Spinal cord (tissue), 9 donors: ENCODE measurements at regions not wholly inside any gene's neighbourhood (a gene's known extent, or its start where the extent isn't known, plus 50 kb on each side); places are given as distances from the start of the nearest gene placed in this dataset.

Experiments
- DNase-seq, 6 donors: peaks; one replicate each; pipeline versions ENCODE4 v3.0.0 to v3.0.0-alpha.2; 2013 to 2015; ENCODE audit warnings: low spot score in 6 of 6, low read depth in 4 of 6
- H3K27ac ChIP-seq: one replicate; pipeline ENCODE4 v1.5.1; 2013; ENCODE audit warnings: low read depth, low read length, control low read depth
- H3K27me3 ChIP-seq: one replicate; pipeline ENCODE4 v1.6.1; 2013; ENCODE audit warnings: low read length; ENCODE audit not compliant: control insufficient read depth, insufficient read depth
- H3K36me3 ChIP-seq: one replicate; pipeline ENCODE4 v1.6.1; 2013; ENCODE audit warnings: low read length; ENCODE audit not compliant: control insufficient read depth, insufficient read depth
- H3K4me1 ChIP-seq: one replicate; pipeline ENCODE4 v1.6.1; 2013; ENCODE audit warnings: low read length; ENCODE audit not compliant: control insufficient read depth, insufficient read depth
- H3K4me3 ChIP-seq: one replicate; pipeline ENCODE4 v1.5.1; 2013; ENCODE audit warnings: low read depth, low read length, control low read depth
- H3K9me3 ChIP-seq: one replicate; pipeline ENCODE4 v1.6.1; 2013; ENCODE audit warnings: low read length; ENCODE audit not compliant: control insufficient read depth, insufficient read depth
- WGBS: methylation state at CpG from one replicate; pipeline ENCODE4 v1.1.5; 2013; ENCODE audit warnings: missing lambda C conversion rate; ENCODE audit not compliant: insufficient coverage; 5-methylcytosine and 5-hydroxymethylcytosine counted together
- donor health status: healthy.

DNA sequence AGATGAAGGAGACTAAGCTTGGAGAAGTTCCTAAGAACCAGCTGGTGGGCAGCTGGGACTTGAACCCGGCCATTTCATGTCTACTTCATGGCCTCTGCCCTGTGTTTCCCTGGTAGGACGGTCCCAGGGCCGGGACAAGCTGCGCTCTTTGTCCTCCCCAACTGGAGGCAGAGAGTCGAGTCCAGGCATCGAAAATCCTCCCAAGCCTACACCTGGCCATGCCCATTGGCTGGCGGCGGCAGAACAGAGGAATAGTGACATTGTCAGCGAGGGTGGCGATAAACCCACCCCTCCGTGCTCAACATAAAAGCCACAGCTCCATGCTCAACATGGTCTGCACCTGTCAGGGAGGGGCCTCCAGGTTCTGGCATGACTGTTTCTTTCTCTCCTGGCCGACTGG, 77.7 kb downstream of the RBFOX3 start:
- H3K4me3 ChIP-seq: no peak overlapping the region
- DNase-seq: no peak
- peaks cover 37% of the 10 kb centered on the region for H3K4me1 ChIP-seq
- H3K27ac ChIP-seq: no peak overlapping the region
- no peaks in the 10 kb centered on the region for H3K9me3 ChIP-seq
- WGBS: 94% methylated on average over 8 of the region's 12 CpGs
- no peaks in the 10 kb centered on the region for H3K27me3 ChIP-seq
- H3K36me3 ChIP-seq: peaks cover 2% of the 10 kb centered on the region

DNA sequence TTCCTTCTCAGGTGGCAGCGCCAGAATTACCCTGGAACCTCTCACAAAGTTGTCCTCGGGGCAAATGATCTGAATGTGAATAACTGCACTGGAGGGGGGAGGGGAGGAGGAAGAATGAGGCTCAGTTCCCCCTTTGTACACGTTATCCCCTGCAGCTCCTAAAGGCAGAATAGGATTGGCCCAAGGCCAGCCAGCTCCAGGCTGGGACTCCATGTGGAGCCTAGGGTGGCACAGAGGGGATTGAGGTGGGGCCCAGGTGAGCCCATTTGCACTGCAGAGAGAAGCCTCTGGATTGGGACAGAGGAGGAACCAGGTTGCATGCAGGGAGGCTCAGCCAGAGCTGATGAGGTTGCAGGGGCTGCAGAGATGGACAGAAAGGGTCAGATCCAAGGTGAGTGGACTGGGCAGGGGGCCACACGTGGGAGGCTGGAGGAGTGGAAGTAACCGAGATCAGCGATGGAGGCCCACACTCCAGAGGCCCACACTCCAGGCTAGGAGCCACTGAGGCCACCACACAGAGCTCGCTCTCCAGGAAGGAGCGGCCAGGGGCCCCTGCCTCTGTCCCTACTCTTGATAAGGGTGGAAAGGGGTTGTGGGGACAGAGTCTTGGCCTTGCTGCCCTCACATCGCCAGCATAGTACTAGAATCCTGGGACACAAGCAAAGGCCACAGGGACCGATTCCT, 78.6 kb downstream of the RBFOX3 start:
- H3K9me3 ChIP-seq: no peaks in the 10 kb centered on the region
- no peaks in the 10 kb centered on the region for H3K27me3 ChIP-seq
- H3K4me3 ChIP-seq: no peak overlapping the region
- H3K4me1 ChIP-seq: peaks cover 37% of the 10 kb centered on the region
- H3K27ac ChIP-seq: no peak overlapping the region
- WGBS: 85% methylated on average over 5 of the region's 10 CpGs
- no peak for DNase-seq
- peaks cover 2% of the 10 kb centered on the region for H3K36me3 ChIP-seq

DNA sequence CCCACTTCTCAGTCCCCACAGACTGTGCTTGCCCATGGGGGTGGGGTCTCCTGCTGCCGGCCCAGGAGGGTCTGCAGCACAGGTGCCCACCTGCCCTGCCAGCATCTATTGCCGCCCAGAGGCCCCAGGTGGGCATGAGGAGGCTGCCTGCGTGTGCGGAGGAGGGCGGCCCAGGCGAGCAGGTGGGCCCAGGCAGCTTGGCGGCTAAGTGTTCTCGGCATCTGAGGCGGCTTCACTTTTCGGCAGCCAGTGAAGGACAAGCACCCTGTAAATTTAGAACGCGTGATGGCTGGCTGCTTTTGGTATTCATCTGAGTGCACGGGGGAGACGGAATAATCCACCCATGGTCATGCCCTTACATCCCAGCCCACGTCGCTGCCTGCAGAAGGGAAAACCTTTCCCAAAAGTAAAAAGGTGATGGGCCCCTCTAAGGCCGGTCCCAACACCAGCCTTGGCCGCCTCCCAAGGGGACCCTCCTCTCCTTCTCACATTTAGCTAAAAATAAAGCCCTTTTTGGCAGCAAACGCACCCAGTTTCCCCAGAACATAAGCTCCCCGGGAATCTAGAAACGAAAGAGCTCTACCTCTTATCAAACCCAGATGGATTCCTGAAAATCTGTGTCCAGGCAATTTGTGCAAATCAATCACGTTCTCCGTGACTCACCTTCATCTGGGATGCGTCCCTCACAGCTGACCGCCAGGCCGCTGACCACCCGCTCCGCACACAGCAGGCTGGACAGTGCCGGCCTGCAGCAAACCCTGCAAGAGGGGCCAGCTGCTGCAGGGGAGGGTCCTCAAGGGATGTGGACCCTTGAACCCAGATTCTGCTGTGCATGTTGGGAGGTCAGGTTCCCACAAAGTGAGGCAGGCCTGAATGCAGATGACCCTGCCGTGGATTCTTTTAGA, 79.4 kb downstream of the RBFOX3 start:
- Histone ChIP-seq H3K9me3 (no peaks in the 10 kb centered on the region), H3K36me3 (peaks cover 2% of the 10 kb centered on the region), H3K27me3 (no peaks in the 10 kb centered on the region), H3K4me1 (peaks cover 37% of the 10 kb centered on the region), H3K27ac (no peak overlapping the region), H3K4me3 (no peak overlapping the region)
- DNase-seq: peak in 1 of 6 donors; percentile 60
- 71% methylated on average over 30 of the region's 30 CpGs for WGBS

DNA sequence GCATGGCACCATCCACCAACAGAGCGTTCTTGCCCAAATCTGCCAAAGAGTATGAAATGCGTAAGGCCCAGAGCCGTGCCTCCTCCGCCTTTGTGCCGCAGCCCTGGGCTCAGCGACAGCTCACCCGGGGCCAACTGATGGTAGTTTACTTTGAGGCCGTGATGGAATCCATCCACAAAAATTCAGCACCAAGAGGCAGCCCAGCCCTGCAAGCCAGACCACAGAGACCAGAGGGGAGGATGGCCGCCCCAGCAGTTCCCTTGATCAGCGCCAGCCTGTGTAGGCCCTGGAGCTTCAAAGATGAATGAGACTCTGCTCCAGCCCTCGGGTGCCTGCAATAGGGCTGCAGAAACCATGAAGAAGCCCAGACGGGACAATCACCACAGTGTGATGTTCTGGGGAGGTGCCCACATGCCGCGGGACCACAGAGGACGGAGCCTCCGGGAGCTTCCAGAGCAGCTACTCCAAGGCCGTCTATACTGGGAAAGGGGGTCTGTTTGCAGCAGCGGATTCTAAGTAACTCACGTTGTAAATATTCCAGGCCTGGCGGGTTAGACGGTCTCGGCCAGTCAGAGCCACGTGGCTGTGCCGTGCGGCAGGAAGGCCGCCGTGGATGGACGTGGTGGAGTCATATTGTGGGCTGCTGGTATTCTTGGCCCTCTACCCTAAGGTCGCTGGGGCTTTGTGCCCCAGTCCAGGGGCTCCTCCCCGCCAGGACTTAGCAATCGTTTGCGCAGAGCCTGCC, 80.3 kb downstream of the RBFOX3 start:
- peaks cover 2% of the 10 kb centered on the region for H3K36me3 ChIP-seq
- H3K27ac ChIP-seq: no peak overlapping the region
- H3K4me3 ChIP-seq: no peak overlapping the region
- DNase-seq: no peak
- H3K27me3 ChIP-seq: no peaks in the 10 kb centered on the region
- WGBS: 87% methylated on average over 27 of the region's 32 CpGs
- H3K4me1 ChIP-seq: peaks cover 34% of the 10 kb centered on the region
- no peaks in the 10 kb centered on the region for H3K9me3 ChIP-seq

GRCh38 chr17:79529661-79530081, 81.2 kb downstream of the RBFOX3 start:
- Histone ChIP-seq H3K9me3 (no peaks in the 10 kb centered on the region), H3K36me3 (peaks cover 2% of the 10 kb centered on the region), H3K4me3 (no peak overlapping the region), H3K27me3 (no peaks in the 10 kb centered on the region), H3K27ac (no peak overlapping the region), H3K4me1 (peaks cover 34% of the 10 kb centered on the region)
- WGBS: 53% methylated on average over 10 of the region's 11 CpGs
- DNase-seq: no peak

DNA sequence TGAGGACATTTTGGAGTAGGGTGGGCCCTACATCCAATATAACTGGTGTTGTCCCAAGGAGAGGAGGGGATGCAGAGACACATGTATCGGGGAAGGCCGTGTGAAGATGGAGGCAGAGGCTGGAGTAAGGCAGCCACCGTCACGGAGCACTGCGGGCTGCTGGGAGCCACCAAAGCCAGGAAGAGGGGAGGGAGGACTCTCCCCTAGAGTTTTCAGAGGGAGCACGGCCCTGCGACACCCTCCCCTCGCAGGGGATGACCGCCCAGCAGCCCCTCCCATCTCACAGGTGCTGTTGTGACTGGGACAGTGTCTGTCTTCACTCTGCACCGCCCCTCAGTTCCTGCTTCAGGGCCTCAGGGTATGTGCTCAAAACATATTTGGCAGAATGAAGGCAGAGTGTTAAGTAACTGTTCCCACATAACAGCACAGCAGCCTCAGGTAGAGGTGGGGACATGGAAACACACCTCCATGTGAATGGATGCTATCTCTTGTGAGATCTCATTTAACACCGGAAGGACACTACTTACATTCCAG, 82.2 kb downstream of the RBFOX3 start:
- no peak overlapping the region for H3K4me3 ChIP-seq
- H3K9me3 ChIP-seq: no peaks in the 10 kb centered on the region
- DNase-seq: no peak
- no peaks in the 10 kb centered on the region for H3K27me3 ChIP-seq
- no peak overlapping the region for H3K27ac ChIP-seq
- peaks cover 36% of the 10 kb centered on the region for H3K4me1 ChIP-seq
- peaks cover 2% of the 10 kb centered on the region for H3K36me3 ChIP-seq
- 93% methylated on average over 5 of the region's 11 CpGs for WGBS

- H3K4me3 ChIP-seq: no peak overlapping the region
- no peak overlapping the region for H3K27ac ChIP-seq
- H3K27me3 ChIP-seq: no peaks in the 10 kb centered on the region
- DNase-seq: peak in 1 of 6 donors; percentile 68
- 79% methylated on average over 8 of the region's 9 CpGs for WGBS
- no peaks in the 10 kb centered on the region for H3K9me3 ChIP-seq
- peaks cover 2% of the 10 kb centered on the region for H3K36me3 ChIP-seq
- peaks cover 33% of the 10 kb centered on the region for H3K4me1 ChIP-seq
Observed at GRCh38 chr17:79527306-79527705, 83.5 kb downstream of the RBFOX3 start.

DNA sequence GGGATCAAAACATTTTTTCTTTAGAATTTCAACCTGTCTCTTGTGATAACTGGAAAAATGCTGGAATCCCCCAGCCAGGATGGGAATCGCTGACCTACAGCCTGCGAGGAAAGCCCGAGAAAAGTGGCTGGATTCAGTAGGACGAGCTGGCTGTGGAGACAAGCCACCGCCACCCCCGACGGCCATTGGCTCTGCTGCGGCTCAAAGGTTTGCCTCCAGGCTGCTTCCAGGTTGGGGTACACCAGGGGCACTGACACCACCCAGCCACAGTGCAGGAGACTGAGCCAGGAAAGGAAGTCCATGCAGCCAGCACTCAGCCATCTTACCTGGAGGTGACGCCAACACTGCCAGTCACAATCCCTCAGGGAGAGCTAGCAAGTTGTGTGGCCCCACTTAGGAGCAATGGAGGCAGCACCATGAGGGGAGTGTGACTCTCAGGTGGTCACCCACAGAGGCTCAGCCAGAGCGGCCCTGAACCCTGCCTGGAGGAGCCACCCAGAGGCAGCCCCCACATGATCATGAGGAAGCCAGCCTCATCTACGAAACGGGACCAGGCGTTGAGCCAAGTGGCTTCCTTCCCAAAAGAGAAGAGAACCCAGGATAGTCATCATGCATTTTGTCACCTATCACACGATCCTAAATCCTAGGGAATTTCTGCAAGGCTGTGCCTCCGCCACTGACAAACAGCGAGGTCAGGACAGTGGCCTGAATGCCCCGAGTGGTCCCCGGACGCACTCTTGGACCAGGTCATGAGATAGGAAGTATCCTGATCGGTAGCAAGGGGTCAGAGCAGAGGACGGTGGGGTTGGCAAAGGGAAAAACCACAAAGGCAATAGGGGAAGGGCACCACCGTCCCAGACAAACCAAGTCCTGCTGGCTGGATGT, 84.8 kb downstream of the RBFOX3 start:
- DNase-seq: no peak
- WGBS: 92% methylated on average over 22 of the region's 22 CpGs
- H3K4me3 ChIP-seq: no peak overlapping the region
- peaks cover 22% of the 10 kb centered on the region for H3K4me1 ChIP-seq
- H3K27me3 ChIP-seq: no peaks in the 10 kb centered on the region
- peaks cover 2% of the 10 kb centered on the region for H3K36me3 ChIP-seq
- no peaks in the 10 kb centered on the region for H3K9me3 ChIP-seq
- H3K27ac ChIP-seq: no peak overlapping the region
